NCI-H446 treated with DMSO at 0.1 percent for 48 hours (cell line): ENCODE measurements at regions not wholly inside any gene's neighbourhood (a gene's known extent, or its start where the extent isn't known, plus 50 kb on each side); places are given as distances from the start of the nearest gene placed in this dataset.
A peak's percentile ranks its signal among the peaks of the same experiment; 100 is the strongest.
"Not testable (repeated sequence)": the region's sequence is repeated elsewhere in the genome, so short reads cannot be mapped to it uniquely, and the experiment has no call there.

ENCODE experiments used
- DNase-seq: peaks from one replicate; lab custom pipeline; 2025; lab: John Stamatoyannopoulos, UW

DNA sequence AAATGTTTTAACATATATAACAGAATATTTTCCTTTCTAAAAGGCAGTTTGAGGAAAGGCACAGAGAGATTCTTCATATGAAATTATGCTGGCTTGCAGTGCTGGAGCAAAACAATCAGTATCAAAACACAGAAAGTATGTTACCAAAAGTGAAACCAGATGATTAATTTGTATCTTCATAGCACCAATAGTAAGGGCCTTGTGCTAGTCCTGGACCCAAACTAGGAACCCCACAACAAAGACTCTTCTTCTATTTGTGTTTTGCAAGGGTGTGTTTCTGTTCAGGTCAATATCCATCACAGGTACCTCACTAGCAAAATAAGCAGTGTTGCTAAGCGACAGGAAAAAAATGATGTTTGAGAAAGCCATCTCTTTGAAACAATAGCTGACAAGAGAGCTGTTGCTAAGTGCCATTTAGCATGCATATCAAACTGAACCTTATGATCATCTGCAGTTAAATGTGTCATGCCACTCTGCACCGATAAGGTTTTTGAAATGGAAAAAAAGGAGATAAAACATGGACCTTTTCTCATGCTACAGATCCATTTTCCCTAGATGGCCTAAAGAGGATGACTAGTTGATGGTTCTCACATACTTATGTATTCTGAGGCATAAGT, 196.2 kb upstream of the ALG10 start:
- no peak for DNase-seq

DNA sequence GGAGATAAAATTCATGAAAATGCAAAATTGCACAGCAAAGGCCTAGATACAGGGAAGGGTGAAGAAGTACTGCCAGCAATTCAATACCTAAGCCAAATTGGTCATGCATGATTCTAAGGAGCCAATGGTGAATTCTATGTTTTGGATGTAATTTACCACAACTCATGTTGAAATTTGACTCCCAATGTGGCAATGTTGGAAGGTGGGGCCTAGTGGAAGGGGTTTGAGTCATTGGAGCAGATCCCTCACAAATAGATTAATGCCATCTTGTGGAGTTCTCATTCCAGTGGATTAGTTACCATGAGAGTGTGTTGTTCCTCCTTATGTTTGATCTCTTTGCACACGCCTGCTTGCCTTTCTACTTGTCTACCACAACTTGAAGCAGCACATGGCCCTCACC, 194.0 kb upstream of the ALG10 start:
- DNase-seq: peak; percentile 32

DNA sequence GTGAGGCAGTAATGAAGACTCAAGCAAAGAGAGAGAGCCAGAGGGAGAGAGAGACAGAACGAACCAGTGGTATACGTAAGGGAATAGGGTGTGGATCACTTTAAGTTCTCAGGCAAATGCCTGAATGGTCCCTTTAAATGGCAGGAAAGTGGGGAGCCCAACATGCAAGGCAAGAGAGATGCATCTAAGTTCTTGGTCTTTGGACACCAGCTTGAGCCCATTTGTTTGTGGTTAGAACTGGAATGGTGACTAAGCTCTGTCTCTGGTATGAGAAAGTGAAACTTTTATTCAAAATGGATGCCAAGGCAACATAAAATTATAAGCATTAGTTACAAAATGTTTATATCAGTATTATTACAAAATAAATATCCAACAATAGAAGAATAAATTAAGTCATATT, 192.2 kb upstream of the ALG10 start:
- DNase-seq: no peak

DNA sequence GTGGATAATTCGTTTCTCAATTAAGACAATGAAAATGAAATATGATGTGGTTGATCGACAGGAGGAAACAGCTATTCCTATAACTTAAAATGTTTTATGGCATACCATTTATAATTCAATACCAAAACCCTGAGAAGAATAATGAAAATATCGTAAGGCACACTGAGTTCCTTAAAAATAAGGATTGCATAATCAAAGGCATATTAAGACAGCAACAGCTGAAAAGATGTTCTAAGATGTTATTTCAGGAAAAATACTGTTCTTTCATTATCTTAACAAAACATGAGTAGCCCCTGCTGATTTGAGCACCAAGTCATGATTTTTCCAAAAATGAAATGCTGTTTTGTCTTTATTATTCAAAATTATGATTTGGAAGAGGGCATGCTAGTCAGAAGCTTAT, 189.4 kb upstream of the ALG10 start:
- no peak for DNase-seq

DNA sequence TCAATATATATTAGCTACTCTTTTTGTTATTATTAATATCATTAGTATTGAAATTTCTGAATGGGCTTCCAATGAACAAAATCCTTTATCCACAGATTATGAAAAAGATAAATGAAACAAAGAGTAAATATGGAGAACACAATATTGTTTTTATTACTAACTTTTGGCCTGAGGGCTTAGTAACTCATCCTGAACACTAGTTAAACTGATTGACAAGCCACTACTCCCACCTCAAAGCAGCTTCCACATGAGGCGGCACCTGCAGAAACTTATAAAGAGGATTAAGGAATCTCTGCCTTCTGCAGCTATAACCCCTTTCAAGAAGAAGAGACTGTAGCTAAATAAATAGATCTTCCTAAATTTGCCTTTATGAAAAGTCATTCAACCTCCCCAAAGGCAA, 187.6 kb upstream of the ALG10 start:
- no peak for DNase-seq

DNA sequence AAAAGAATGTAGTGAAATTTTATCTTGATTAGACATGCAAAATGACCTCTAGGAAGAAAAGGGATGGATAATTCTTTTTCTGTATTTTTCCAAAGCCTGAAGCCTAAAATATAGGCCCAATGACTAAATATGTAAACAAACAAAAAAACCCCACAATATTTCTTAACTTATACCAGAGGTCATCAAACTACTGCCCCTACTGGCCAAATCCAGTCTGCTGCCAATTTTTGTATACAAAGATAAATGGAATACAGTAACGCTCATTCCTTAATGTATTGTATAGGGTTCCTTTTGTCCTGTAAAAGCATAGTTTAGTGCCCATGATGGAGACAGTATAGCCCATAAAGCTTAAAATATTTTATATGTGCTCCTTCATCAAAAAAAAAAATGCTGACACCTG, 145.7 kb upstream of the ALG10 start:
- DNase-seq: no peak

DNA sequence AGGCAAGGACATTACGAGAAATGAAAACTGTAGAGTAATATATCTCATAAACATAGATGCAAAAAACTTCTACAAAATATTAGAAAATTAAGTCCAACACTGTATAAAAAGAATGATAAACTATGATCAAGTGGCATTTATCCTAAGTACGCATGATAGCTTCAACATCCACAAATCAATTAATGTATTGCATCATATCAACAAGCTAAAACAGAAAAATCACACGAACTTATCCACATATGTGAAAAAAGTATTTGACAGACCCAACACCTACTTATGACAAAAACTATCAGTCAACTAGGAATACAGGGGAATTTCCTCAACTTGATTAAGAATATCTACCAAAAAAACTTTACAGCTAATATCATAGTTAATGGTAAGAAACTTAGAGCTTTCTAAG, 129.9 kb upstream of the ALG10 start:
- DNase-seq: no peak

DNA sequence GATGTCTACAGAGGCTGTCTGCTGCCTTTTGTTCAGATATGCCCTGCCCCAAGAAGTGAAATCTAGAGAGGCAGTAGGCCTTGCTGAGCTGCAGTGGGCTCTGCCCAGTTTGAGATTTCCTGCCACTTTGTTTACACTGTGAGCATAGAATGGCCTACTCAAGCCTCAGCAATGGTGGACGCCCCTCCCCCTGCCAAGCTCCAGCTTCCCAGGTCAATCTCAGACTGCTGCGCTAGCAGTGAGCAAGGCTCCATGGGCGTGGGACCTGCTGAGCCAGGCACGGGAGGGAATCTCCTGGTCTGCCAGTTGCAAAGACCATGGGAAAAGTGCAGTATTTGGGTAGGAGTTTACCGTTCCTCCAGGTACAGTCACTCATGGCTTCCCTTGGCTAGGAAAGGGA, 101.8 kb upstream of the ALG10 start:
- not testable (repeated sequence) for DNase-seq

DNA sequence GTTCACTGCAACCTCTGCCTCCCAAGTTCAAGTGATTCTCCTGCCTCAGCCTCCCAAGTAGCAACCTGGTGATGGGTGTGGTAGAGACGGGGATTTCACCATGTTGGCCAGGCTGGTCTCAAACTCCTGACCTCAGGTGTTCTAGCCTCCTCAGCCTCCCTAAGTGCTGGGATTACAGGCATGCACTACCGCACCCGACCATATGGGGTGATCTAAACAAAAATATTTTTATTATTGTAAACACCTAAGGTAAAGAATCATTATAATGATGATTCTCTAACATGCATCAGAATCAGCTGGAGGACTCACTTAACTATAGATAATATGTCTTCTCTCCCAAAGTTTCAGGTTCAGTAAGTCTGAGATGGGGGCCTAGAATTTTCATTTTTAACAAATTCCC, 96.2 kb upstream of the ALG10 start:
- no peak for DNase-seq

DNA sequence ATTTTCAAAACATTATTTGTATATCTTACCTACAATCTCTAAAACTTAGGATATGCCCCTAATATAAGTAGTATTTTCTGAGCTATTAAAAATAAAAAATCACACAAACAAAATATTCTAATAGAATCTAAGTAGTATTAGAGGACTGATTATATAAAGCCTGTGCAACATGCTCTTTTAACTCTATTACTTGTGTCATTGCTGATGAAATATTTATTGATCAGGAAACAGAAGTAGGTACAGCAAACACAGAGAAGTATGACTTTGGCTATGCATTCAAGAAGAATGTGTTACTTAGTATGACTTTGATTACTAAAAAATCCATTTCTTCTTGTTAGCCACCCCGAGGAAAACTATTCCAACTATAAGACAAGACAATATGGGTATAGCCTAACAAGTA, 84.6 kb upstream of the ALG10 start:
- DNase-seq: not testable (repeated sequence)

DNA sequence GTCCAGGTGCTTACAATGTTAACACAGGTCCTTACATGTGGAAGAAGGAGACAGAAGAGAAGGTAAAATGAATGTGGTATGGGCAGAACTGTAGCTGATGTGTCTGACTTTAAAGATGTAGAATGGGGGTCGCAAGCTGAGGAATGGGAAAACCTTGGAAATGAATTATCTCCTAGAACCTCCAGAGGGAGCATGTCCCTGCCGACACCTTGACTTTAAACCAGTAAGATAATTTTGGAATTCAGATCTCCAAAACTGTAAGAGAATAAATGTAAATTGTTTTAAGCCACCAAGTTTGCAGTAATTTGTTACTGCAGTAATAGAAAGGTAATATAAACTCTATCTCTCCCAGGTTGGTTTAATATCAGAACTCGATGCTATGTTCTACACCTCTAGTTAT, 80.1 kb upstream of the ALG10 start:
- no peak for DNase-seq

DNA sequence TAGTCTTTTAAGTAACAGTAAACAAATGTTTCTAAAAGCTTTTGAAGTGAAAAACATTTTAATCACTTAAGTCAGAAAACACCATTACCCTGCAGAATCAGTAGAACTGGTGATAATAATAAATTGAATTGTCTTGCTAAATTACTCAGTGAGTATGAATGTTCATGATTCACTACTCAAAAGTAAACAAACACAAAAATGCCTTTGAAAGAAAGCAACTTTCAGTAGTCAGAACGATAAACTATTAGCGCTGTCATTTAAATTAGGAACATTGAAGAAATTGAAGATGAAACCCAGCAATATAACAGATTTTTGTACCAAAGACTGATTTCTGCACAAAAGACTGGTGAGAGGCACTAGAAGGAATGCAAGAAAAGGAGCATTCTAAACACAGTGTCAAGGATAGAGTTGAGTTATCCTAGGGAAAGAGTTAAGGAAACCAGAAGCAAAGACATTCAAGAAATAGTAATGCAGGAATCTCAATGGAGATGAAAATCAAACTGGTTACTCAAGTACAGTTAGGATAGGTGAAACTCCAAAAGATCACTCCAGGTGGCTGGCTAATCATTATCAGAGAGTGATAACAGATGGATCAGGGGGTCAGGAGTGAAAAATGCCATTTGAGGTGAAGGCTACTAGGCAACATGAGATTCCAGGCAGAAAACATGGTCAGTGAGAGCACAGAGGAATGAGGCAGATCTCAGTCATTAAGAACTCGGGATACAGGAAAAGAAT, 77.4 kb upstream of the ALG10 start:
- no peak for DNase-seq

DNA sequence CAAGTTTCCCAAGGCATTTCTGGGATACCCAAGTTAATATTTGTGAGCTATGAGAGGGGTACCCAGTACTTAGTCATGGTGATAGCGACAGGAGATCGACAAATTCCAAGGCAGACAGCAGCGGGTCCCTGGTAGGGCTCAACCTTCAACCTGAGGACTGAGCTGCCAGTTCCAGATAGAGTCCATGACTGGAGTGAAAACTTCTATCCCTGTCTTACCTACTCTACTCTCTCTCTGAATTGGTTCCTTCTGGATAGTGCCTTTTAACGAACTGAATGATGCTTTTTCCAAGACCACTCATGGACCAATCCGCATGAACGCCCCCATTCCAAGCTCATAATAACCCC, 76.9 kb upstream of the ALG10 start:
- no peak for DNase-seq

DNA sequence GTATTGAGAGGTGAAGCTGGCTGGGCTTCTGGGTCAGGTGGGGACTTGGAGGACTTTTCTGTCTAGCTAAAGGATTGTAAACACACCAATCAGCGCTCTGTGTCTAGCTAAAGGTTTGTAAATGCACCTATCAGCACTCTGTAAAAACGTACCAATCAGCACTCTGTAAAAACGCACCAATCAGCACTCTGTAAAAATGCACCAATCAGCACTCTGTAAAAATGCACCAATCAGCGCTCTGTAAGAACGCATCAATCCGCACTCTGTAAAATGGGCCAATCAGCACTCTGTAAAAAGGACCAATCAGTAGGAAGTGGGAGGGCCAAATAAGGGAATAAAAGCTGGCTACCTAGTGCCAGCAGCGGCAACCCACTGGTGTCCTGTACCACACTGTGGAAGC, 56.1 kb upstream of the ALG10 start:
- DNase-seq: not testable (repeated sequence)

DNA sequence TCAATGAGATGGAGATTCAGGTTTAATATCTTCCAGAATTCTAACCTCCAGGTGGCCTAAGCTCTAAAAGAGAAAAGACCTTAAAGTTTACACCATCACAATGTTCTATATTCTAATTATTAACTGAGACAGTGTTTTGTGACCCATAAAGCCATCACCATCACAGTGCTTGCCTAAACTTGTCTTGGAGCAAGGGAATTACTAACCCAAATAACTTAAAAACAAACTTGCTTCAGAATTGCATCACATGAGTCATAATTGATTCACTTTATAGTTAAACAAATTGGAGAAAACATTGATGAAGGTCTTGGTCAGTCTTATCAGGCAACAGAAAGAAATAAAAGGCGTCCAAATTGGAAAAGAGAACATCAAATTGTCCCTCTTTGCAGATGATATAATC, 54.5 kb upstream of the ALG10 start:
- DNase-seq: no peak
